Amniotic epithelial cell (primary cell): ENCODE measurements at regions not wholly inside any gene's neighbourhood (a gene's known extent, or its start where the extent isn't known, plus 50 kb on each side); places are given as distances from the start of the nearest gene placed in this dataset.

ENCODE experiments used
- DNase-seq: peaks from one replicate; pipeline ENCODE4 v3.0.0-alpha.2; 2010; ENCODE audit warnings: low read depth

DNA sequence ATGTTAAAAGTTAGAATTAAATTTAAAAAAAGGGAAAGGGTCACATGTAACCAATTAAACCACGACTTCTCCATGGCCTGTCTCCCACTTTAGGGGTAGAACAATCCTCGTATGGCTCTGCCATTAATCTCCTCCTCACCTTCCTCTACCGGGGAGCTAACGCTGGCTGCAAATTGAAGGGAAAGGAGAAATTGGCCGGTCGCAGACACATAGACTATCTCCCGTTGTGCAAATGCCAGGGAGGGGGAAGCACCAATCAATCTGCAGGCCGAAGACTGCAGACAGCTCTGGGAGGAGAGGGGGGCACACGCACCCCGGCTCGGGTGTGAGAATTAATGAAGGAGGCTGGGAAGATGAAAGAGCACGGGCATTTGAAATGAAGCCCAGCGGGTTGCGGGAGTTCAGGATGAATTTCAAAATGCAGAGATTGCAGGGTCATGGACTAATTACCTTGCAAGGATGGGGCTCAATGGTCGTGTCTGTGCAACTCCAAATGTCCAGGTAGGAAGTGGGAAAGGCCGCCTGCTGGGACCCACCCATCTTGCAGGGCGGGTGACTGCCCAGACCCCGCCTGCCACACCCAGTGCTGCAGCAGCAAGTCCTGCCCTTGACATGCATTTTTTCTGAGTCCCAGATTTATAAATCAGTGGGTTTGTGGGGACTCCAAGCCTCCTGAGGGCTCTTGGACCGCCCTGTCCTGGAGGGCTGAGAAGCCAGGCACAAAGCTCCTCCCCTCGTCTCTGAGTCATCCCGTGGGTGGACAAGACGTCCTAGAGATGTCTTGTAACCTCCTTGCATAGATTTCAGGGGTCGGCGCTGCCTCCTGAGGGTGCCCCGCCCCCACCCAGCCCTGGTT, 534.2 kb downstream of the TBC1D22A start:
- no peak for DNase-seq

DNA sequence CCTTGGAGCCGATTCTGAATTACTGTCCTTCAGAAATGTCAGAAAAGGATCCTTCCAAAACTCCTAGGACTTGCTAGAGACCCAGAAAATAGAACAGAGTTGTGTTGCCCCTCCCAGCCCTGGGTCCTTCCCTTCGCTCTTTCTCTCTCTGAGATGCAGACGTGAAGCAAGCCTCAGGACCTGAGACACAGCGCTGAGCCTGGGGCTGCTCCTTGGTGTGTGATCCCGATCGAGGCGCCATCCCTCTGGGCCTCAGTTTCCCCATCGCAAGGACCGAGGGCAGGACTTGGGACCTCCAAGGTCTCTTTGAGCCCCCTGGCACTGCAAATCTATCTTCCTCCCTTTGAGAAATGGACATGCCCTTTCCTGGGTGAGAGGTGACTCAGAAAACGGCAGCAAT, 533.5 kb downstream of the TBC1D22A start:
- DNase-seq: no peak

DNA sequence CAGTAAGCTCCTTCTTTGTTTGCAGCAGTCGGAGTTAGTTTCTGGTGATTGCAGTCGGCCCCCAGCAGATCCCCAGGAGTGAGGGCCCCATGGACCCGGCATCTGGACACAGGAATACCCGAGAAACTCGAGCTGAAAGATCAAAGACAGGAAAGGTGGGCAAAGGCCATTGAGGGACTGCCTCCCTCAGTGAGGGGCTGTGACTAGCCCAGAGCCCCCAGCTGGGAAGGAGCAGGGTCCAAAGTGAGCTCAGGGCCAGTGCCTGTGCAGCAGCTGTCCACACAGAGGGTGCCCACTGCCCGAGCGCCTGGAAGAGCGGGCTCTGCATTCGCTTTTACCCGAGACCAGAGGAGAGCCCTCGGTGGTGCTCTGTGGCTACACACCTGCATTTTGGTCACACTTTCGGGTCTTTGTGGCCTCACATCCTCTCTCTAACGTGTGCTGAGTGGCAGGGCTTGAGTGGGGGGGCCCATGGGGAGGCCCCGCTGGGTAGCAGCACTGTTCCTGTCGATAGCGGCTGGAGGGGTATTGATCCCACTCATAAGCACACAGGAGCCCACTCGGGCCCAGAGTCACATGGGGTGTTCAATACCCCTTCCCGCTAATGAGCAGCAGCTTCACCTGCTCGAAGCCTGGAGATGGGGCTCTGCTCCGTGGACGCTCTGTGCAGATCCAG, 532.9 kb downstream of the TBC1D22A start:
- no peak for DNase-seq

DNA sequence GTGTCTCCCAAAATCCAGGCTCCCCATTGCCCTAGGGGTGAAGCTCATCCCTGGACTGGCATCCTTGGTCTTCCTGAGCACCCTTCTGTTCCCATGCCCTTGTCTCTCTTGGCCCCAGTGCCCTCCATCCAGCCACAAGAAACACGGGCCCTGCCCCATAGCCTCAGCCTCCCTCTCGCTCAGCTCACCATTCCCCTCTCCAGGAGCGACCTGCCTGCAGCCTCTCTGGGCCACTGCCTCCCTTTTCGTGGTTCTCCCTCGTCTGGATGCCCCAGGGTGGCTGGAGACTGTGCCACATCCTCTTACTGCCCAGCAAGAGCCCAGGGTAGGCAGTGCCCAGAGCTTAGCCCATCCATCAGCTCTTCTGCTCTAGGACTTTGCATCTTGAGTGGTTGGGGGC, 532.1 kb downstream of the TBC1D22A start:
- no peak for DNase-seq

DNA sequence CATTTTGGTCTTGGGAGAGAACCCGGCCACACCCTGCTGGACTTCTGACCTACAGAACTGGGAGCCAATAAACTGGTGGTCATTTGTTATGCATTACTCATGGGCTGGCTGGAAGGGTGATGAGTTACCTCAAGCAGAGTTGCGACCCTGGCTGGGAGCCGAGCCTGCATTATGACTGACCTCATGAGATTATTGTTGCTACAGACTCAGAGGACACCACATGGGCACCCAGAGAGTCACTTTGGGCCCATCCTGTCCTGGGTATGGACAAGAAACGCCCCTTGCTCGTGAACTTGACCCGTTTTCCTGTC, 531.7 kb downstream of the TBC1D22A start:
- DNase-seq: no peak

DNA sequence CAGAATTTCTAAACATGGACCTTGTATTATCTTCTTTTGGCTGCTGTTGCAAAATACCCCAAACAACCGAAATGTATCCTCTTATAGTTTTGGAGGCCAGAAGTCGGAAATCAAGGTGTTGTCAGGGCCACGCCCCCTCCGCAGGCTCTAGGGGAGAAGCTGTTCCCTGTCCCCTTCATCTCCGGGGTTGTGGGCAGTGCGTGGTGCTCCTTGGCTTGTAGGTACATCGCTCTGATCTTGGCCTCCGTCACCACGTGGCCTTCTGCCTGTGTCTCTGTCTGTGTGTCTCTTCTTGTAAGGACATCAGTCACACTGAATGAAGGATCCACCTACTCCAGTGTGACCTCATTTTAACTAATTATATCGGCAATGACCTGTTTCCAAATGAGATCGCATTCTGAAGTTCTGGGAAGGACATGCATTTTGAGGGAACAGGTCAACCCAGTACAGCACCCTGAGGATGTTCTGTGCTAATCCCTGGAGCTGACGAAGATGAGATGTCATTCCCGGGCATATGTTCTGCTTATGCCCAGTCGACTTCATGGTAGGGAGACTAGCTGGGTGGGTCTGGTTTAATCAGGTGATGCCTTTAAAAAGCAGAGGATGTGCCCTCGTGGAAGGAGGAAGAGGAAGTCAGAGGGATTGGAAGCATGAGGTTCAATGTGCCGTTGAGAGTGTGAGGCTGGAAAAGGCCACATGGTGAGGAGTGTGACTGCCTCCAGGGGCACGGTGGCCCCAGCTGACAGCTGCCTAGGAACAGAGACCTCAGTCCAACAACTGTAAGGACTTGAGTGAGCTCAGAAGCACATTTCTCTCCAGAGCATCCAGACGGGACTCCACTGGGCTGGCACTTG, 531.1 kb downstream of the TBC1D22A start:
- DNase-seq: no peak

DNA sequence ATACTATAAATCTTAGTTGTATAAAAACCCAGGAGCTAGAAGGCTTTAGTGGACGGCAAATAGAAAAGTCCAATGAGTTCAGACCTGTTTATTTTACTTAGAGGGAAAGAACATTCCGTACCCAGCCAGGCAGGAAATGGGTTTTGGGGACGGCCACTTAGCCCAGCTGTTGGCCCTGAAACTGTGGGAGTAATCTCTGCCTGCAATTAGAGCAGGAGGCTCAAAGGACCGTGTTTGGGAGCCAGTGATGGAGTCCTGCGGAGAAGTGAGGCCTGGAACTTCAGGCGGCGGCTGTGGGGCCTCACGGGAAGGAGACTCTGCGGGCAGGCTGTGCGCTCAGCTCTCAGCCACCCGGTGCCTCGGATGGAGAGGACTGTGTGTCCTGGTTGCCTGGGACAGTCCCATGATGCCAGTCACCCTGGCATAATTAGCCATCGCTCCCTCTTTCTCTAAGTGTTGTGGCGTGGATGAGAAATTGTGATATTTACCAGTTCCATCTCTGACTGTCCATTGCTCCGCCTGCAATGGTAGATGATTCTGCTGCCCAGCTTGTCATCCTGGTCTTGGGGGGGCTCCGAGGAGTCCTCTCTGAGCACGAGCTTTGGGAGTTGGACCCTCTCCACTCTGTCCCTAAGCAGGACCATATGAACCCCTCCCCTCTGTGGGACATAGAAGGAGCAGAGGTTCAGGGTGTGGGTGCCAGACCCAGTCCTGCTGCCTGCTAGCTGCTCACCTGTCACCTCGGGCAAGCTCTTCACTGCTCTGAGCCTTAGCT, 530.3 kb downstream of the TBC1D22A start:
- no peak for DNase-seq

DNA sequence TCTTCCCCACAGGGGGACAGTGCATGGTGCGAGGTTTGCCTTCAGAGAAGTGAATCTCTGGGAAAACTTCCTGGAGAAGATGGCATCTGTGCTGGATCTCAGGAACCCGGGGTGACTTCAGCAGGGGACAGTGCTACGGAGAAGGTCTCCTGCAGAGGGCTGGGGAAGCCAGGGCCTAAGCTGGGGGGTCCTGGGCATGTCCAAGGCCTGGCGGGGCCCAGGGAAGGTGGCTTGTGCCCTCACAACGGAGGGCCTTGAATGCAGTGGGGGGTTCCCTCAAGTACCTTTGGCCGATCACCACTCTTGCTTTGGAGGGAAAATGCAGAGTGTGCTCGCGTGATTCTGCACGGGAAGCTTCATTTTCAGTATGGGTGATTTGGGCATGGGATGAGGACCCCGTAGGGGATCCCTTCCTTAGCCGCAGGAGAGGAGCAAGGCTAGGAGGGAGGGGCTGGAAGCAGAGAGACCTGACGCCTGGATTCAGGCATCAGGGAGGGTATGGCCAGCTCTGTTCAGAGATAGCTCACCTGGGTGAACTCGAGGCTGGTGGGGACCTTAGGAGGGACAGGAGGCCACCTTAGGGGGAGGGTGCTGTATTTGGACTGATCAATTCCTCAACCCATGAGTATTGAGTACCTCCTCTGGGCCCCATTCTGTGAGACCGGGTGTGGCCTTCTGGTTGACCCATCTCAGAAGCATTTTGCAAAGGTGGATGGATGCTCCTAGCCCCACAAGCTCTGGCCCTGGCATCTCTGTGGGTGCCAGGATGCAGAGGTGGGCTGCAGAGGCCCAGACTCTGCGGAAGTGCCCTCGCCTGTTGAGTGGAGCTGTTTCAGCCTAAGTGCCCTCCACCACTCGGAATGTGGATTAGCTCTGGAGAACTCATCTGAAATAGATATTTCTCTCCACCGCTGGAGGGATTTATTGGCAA, 529.4 kb downstream of the TBC1D22A start:
- no peak for DNase-seq

DNA sequence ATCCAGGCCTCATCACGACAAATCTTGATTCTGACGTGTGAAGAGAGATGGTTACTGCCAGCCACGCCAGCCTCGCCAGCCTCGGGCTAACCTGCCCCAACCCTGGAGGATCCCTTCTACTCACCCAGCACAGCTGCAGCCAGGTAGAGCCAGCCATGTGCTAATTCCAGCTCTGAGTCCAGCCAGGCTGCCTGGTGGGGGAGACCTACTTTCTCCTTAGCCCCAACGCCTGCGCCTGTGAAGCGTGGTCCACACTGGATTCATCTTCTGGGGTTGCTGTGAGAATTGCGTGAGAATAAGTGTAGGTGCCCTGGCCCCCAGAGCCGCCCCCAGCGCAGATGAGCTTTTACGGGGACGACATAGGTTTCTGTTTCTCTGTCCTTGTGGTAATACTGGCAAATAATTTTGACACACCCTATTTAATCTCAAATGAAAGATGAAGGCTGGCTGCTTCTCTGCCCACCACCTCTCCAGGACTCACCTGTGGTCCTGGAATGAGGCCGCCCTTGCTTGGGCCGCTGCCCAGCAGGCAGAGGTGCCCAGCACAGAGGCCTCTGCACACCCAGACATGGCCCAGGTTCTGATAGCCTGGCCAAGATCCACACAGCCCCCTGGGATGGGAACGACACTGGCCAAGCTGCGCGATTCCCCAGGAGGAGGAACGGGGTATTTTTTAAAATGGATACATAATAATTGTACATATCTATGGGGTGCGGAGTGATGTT, 528.4 kb downstream of the TBC1D22A start:
- DNase-seq: no peak

DNA sequence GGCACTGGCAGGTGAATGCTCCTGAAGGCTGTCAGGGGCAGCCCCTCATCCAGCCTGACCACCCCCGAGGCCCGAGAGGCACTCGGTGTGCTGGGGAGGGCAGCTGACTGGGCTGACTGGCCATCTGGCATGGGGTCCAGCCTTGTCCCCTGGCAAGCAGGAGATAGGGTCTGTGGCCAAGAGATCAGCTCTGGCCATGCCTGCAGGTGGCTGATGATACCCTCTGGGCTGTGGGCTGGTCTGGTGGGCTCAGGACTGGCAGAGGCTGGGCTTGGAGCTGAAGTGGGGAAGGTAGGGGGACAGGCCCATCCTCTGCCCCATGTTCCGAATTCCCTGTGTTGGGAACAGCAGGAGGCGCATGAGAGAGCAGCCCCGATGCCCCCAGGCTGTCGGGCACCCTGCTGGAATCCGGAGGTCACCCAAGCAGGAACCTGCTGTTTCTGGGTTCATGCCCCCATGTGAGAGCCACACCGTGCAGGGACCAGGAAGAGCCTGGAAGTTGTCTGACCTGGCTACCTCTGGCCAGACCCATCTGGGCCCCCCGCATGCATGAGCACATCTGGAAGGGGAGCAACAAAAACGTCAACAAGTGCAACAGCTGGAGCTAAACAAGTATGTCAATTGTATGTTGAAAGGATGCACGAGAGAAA, 527.0 kb downstream of the TBC1D22A start:
- no peak for DNase-seq

DNA sequence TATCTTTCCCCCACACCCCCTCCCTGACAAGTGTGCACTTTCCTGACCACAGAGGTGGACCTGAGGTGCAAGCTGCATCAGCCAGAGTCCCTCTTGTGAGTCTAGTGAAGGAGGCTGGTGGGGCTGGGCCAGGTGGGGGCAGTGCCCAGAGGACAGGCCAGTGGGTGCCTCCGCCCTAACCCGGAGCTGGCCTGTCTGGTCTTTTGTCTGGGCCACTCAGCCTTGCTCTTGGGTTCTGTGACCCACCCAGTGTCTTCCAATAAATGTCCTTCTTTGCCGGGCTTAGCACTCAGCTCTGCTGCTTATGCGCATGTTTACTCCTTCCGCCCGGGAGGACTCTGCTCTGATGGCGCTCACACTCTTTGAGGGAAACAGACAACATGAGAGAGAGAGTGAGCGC, 526.2 kb downstream of the TBC1D22A start:
- no peak for DNase-seq

DNA sequence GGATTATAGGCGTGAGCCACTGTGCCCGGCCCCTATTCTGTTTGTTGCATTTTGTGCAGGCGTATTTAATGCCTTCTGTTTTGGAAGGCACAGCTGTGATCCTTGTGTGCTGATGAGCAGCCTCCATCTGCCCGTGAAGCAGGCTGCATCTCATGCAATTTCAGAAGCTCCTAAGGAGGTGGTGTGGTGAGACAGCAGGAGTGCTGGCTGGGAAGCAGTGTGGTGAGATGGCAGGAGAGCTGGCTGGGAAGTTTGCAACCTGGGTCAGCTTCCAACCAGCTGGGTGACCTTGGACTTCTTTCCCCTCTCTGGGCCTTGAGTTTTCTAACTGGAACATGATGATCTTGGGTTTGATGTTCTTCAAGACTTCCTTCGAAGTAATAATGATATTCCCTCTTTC, 525.1 kb downstream of the TBC1D22A start:
- no peak for DNase-seq

DNA sequence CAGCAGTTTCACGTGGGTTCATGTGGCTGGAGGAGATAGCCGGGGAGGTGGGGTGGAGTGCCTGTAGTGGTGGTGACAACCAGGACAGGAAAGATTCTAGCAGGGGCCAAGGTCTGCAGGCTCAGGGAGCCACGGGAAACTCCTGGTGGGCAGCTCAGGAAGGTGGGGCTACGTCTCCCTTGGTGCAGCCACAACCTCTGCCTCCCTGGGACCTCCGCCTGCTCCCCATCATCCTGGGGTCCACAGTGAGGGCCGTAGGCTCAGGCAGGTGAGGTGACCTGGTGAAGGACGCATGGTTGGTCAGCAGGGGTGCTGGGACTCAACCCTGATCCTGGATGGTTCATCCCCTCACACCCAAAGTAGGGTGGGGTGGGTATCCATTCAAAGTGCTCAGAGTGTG, 524.1 kb downstream of the TBC1D22A start:
- DNase-seq: no peak

DNA sequence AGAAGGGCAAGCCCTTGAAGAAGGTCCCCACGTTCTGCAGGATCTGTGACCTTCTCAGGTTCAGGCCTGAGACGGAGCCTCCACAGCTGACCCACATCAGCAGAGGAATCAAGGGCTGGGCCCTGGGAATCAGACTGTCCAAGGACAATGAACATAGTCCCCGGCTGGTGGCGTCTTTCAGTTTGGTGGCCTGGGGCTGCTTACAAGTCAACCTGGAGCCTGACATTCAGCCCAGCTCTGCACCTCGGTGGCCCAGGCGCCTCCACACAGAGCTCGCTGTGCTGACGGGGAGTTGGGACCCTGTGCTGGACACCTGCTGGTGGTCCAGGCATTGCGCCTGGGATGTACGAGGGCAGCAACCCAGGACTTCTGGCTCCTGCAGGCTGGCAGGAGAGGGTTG, 523.5 kb downstream of the TBC1D22A start:
- no peak for DNase-seq

DNA sequence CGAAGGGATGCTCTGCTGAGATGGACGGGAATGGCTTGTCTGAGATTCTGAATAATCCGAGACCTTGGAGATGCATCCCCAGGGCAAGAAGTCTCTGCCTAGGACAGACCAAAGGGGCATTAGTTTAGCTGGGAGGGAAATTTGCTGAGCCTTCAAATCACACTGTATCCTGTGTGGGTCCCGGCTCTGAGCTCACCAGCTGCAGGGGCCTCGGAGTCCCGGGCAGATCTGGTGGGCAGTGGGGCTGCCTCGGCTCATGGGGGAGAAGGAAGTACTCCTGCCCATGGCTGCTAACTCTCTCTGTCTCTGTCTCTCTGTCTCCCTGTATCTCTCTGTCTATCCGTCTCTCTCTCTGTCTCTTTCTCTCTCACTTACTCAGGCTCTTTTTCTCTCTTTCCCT, 522.4 kb downstream of the TBC1D22A start:
- DNase-seq: no peak

DNA sequence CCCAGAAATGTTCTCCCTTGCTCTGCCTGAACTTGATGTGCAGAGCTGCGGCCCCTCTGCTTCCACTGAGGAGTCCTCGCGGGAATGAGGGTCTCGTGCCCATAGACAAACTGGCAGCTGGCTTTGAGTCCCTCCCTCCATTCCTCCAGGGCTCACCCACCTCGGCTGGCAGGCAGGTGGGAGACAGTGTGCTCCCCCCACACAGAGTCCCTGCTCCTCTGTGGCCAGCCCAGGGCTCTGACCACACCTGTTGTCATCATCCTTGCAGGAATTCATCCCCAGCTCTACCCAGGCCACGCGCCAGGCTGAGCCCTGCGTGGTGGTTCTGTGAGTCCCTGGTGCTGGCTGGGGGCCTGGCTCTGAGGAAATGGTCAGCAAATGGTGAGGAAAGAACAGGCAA, 521.9 kb downstream of the TBC1D22A start:
- DNase-seq: no peak

DNA sequence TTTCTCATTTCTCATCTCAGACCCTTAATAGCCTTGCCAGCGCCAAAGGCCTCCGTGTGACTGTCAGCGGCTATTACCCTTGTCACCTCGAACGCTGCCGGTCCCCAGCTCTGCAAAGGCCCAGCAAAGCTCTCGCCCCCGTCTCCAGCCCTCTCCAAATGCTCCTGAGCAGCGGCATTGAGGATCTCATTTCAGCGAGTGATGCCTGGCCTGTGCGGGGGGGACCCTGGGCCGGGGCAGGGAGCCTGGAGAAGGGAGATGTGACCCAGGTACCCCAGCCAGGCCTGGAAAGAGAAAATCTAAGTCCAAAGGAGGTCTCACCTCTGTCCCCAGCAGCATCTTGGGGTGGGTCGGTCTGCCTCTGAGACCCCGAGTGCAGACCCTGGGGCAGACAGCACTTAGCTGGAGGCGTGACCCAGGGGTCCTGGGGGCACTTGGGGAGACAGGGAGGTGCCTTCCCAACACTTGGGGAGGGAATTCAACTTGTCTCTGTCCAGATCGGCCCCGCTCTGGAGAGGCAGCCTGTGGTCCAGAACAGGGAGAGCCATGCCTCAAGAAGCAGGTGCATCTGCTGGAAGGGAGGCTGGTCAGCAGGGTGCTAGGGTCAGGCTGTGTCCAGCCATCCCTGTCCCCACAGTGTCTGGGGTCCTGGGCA, 521.3 kb downstream of the TBC1D22A start:
- no peak for DNase-seq

DNA sequence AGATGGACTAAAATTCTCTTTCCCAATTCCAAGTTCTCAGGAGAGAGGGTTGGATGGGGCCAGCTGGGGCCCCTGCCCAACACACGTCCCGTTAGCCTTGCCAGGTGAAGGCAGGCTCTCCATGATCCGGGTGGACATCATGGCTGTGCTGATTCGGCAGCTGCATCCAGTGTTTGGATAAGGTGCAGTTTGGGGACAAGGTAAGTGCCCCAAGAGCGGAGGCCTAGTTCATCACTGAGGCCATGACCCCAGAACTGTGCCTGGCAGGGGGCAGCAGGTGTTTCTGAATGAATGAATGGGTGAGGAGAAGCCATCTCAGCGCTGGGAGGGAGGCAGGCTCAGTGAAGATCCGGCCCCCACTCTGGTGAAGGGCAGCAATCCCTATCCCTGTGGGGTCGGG, 520.4 kb downstream of the TBC1D22A start:
- no peak for DNase-seq

DNA sequence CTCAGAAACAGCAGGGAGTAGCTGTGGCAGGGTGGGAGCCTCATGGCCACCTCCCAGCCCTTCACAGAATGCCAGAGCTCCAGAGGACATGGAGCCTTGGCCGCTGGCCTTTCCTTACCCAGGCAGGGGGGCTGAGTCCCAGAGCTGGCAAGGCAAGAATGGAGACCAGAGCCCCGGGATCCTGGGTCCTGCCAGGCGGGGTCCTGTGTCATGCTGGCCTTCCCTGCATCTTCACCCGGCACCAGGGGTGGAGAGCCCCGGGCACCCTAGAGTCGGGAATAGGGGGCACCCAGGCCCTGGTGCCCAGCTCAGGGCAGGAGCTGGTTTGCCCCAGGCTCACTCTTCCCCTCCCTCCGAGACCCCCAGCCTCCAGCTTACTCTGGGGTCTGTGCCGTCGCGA, 519.9 kb downstream of the TBC1D22A start:
- DNase-seq: no peak
